Cardiac muscle cell (in vitro differentiated cells and primary cell): ENCODE measurements at regions not wholly inside any gene's neighbourhood (a gene's known extent, or its start where the extent isn't known, plus 50 kb on each side); places are given as distances from the start of the nearest gene placed in this dataset.

Source experiments
- DNase-seq, 2 donors: peaks; one replicate each; pipeline versions ENCODE4 v3.0.0 to v3.0.0-alpha.2; 2010 to 2017; ENCODE audit warnings: low read depth in 1 of 2, low spot score in 1 of 2
- H3K27ac ChIP-seq: fragments of 200-600 bp; sonication (generic); 2 replicates; pipeline ENCODE4 v1.5.1; 2016
- H3K27me3 ChIP-seq: fragments of 200-600 bp; sonication (generic); 2 replicates; pipeline ENCODE4 v1.6.0; 2016; ENCODE audit warnings: control low read depth
- H3K36me3 ChIP-seq: fragments of 200-600 bp; sonication (generic); 2 replicates; pipeline ENCODE4 v1.5.1; 2016; ENCODE audit warnings: control low read depth
- H3K4me1 ChIP-seq: fragments of 200-600 bp; sonication (generic); 2 replicates; pipeline ENCODE4 v1.8.1; 2017; ENCODE audit warnings: low read depth, mild to moderate bottlenecking, mixed run types
- H3K4me3 ChIP-seq: fragments of 200-600 bp; sonication (generic); 2 replicates; pipeline ENCODE4 v1.5.1; 2016; ENCODE audit warnings: mild to moderate bottlenecking
- H3K9me3 ChIP-seq: fragments of 200-600 bp; sonication (generic); 2 replicates; pipeline ENCODE4 v1.5.1; 2017; ENCODE audit warnings: low read depth, mild to moderate bottlenecking, control low read depth
- TF ChIP-seq, protein P1 (sequence below): IDR thresholded peaks from 2 replicates; pipeline ENCODE4 v1.5.1; 2012; ENCODE audit warnings: low read depth, mild to moderate bottlenecking, low read length

DNA sequence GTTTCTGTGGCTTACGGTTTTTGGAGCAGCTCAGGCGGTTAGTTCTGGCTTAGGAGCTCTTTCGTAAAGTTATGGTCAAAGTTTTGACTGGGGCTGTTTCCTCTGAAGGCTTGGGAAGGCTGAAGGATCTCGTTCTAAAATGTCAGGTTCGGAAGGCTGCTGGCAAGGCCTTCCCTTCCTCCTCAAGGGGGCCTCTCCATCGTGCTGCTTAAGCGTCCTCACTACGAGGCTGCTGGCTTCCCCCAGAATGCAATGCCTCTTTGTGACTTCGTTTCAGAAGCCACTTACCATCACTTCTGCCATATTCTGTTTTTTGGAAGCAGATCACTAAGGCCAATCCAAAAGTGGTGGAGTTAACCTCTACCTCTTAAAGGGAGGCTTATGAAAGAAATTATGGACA is 1196.4 kb upstream of the TENM3 start:
- no peak for DNase-seq
- H3K27ac ChIP-seq = no peak overlapping the region

DNA sequence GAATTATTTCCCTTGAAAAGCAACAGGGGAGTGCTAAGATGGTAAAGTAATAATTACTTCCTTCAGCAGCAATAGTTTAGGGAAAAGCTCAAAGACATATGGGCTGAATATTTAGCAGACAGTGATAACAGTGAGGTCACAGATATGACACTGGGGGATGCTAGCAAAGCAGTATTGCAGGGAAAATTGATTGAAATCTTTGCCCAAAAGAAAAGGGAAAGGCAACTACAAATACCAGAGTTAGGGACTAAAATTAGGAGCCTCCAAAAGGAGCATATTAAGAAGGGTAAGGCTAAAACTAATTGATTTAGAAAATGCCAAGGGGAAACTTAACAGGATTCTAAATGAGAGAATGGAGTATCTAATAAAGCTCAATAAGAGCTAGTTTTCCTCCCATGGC is 1191.3 kb upstream of the TENM3 start:
- TF ChIP-seq, protein P1, sequence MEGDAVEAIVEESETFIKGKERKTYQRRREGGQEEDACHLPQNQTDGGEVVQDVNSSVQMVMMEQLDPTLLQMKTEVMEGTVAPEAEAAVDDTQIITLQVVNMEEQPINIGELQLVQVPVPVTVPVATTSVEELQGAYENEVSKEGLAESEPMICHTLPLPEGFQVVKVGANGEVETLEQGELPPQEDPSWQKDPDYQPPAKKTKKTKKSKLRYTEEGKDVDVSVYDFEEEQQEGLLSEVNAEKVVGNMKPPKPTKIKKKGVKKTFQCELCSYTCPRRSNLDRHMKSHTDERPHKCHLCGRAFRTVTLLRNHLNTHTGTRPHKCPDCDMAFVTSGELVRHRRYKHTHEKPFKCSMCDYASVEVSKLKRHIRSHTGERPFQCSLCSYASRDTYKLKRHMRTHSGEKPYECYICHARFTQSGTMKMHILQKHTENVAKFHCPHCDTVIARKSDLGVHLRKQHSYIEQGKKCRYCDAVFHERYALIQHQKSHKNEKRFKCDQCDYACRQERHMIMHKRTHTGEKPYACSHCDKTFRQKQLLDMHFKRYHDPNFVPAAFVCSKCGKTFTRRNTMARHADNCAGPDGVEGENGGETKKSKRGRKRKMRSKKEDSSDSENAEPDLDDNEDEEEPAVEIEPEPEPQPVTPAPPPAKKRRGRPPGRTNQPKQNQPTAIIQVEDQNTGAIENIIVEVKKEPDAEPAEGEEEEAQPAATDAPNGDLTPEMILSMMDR = no peak
- Histone ChIP-seq H3K27me3 (no peaks in the 10 kb centered on the region), H3K27ac (no peak overlapping the region), H3K36me3 (no peaks in the 10 kb centered on the region), H3K4me1 (no peaks in the 10 kb centered on the region), H3K4me3 (no peak overlapping the region), H3K9me3 (no peaks in the 10 kb centered on the region)
- no peak for DNase-seq

More for the DNA sequence above, 1196.4 kb upstream of the TENM3 start:
- no peaks in the 10 kb centered on the region for H3K36me3 ChIP-seq
- TF ChIP-seq, protein P1 = no peak
- no peaks in the 10 kb centered on the region for H3K27me3 ChIP-seq
- no peaks in the 10 kb centered on the region for H3K9me3 ChIP-seq
- no peaks in the 10 kb centered on the region for H3K4me1 ChIP-seq
- H3K4me3 ChIP-seq = no peak overlapping the region

DNA sequence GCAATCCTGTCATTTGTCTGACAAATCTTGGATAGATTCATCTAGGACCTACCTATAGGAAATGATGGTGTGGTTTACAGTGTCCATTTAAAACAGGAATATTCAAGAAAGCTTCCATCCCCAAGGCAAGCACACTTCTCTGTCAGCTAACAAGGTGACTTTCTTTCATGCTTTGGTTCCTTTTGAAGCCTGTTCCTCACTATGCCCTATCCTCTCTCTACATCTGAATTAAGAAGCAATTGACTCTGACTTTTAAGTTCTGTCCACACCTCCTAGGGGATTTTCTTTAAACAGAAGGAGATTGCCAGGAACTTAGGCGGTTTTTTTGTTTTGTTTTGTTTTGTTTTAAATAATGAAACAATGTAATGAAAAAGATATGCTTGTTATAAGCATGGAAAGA is 1181.4 kb upstream of the TENM3 start:
- Histone ChIP-seq H3K4me3 (no peak overlapping the region), H3K4me1 (no peaks in the 10 kb centered on the region), H3K27ac (no peak overlapping the region), H3K9me3 (no peaks in the 10 kb centered on the region), H3K36me3 (no peaks in the 10 kb centered on the region), H3K27me3 (no peaks in the 10 kb centered on the region)
- no peak for DNase-seq
- TF ChIP-seq, protein P1 = no peak

DNA sequence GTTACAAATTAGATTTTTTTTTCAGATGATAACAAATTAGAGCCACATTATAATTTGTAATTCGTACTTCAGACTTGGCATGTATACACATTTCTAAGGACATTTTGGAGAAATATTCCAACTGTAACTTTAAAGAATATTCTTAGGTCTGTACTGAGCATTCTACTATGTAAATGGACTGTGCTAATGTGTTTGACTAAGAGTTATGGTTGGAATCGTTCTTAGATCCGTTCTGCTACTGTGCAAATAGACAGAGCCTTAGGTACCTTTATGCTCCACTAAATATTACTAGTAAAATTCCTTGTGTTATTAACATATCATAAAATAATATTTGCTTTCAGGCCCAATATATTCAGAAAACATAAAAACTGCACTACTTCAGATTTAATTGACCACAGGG is 1180.0 kb upstream of the TENM3 start:
- no peak overlapping the region for H3K4me3 ChIP-seq
- no peaks in the 10 kb centered on the region for H3K27me3 ChIP-seq
- no peaks in the 10 kb centered on the region for H3K9me3 ChIP-seq
- no peaks in the 10 kb centered on the region for H3K36me3 ChIP-seq
- no peaks in the 10 kb centered on the region for H3K4me1 ChIP-seq
- DNase-seq = no peak
- TF ChIP-seq, protein P1 = no peak
- H3K27ac ChIP-seq = no peak overlapping the region

DNA sequence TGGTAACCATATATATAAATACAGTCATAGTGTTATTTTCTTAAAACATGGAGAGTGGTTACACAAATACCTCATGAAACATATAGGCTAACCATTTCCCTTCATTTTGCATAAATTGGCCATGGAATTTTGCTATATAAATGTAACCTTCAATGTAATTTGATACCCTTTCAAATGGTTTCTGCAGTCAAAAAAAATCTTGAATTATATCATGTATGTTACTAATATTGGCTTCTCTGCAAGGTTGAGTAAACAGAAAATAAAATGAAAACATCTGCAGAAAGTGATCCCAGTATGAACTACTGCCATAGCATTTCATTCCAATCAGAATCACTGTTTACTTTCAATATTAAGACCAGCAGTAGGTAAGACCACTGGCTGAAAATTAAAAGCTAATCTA is 1165.9 kb upstream of the TENM3 start:
- TF ChIP-seq, protein P1 = no peak
- H3K9me3 ChIP-seq = no peaks in the 10 kb centered on the region
- no peak overlapping the region for H3K27ac ChIP-seq
- no peak overlapping the region for H3K4me3 ChIP-seq
- no peaks in the 10 kb centered on the region for H3K36me3 ChIP-seq
- H3K4me1 ChIP-seq = no peaks in the 10 kb centered on the region
- no peaks in the 10 kb centered on the region for H3K27me3 ChIP-seq
- no peak for DNase-seq

DNA sequence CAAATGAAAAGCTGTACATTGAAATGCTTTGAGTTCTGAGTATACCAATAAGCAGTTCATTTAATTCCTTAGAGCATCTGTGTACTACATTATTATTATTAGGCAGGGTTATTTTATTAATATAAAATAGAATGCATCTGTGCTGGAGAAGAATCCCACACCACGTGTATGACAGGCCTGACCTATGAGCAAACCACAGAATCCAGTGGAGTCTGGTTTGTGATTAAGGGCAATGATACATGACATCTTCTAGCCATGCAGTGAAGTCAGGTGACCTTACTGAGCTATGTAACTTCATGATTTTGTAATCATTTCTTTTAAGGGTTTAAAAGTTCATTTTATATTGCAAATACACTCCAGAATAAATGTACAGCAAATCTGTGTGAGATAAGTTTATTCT is 1165.0 kb upstream of the TENM3 start:
- no peaks in the 10 kb centered on the region for H3K36me3 ChIP-seq
- no peak for DNase-seq
- no peaks in the 10 kb centered on the region for H3K9me3 ChIP-seq
- TF ChIP-seq, protein P1 = no peak
- H3K4me1 ChIP-seq = no peaks in the 10 kb centered on the region
- H3K4me3 ChIP-seq = no peak overlapping the region
- H3K27ac ChIP-seq = no peak overlapping the region
- no peaks in the 10 kb centered on the region for H3K27me3 ChIP-seq
